ENCODE measurements at regions not wholly inside any gene's neighbourhood (a gene's known extent, or its start where the extent isn't known, plus 50 kb on each side); places are given as distances from the start of the nearest gene placed in this dataset.
A peak's percentile ranks its signal among the peaks of the same experiment; 100 is the strongest.

DNA sequence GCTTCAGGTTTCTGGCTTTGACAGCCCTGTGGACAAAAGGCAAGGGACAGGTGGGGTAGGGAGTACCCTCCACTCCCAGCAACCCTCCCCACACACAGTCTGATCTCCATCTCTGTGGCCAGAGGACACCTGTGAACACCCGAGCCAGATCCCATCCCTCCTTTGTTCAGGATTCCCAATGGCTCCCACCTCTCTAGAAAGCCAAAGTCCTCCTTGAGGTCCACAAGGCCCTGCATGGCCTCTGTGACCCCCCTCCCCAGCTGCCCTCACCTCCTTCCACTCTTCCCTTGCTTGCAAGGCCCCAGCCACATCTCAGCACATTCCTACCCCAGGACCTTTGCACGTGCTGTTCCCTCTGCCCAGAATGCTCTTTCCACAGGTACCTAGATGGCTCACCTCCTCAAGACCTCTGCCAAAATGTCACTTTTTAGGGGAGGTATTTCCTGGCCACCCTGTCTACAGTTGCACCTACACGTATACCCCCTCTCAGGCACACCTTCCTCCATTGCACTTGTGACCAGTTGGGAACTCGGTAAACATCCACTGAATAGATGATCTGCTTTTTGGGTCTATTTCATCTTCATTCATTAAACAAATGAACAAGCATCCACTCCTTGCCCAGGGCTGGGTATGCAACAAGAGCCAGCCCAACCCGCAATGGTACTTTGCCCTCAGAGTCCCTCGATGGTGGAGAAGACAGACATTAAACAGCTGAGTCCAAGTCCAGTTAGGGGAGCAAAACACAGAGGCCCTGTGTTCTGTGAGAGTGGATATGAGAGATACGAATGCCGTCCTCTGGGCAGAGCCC is 107.0 kb downstream of the CRLF3 start:
- peak overlapping the region in 3 of 7 donors; percentile 20 to 78 (median 30) for H3K27ac Mint-ChIP-seq
- H4K20me1 ChIP-seq (ENCODE audit: insufficient read depth, low read length), result no peaks in the 10 kb centered on the region

More for the DNA sequence above, 107.0 kb downstream of the CRLF3 start:
- no peak overlapping the region for H3K4me3 Mint-ChIP-seq
- H3K79me2 ChIP-seq (ENCODE audit: insufficient read depth, low read length), result peaks cover 93% of the 10 kb centered on the region
- H3K9ac ChIP-seq (ENCODE audit: insufficient read depth, low read length, poor library complexity, severe bottlenecking), result no peak overlapping the region
- H3K27ac ChIP-seq (ENCODE audit: low read depth in 1 of 2, low read length in 2 of 2), result no peak overlapping the region
- H3K4me1 Mint-ChIP-seq, result peaks cover 20% of the 10 kb centered on the region
- H3K36me3 Mint-ChIP-seq, result peaks cover 3 to 5% of the 10 kb centered on the region in 2 donors
- no peak overlapping the region for H3K4me3 ChIP-seq (replicated peaks in 1 of 3; ENCODE audit: low read depth in 2 of 3, low read length in 3 of 3)
- peaks cover 6 to 8% of the 10 kb centered on the region in 2 donors for H3K4me1 ChIP-seq (ENCODE audit: control insufficient read depth in 1 of 2, insufficient read depth in 2 of 2, low read length in 2 of 2)
- no peak for DNase-seq
- TF ChIP-seq CTCF (IDR thresholded peaks at IDR 0.05), result no peak
- intact Hi-C loops (cut with micrococcal nuclease), result no loop called here
- H3K9me3 ChIP-seq (replicated peaks in 1 of 2; ENCODE audit: control insufficient read depth in 1 of 2, insufficient read depth in 1 of 2, low read length in 2 of 2), result no peaks in the 10 kb centered on the region
- H3K27me3 ChIP-seq (ENCODE audit: control insufficient read depth in 2 of 2, insufficient read depth in 2 of 2, low read length in 2 of 2), result no peaks in the 10 kb centered on the region
- 100% methylated on average over 5 of the region's 8 CpGs for WGBS (ENCODE audit: insufficient coverage)
- no peak overlapping the region for H2AFZ ChIP-seq (ENCODE audit: insufficient read depth, low read depth, low read length, poor library complexity, severe bottlenecking)
- no peaks in the 10 kb centered on the region for H3K9me3 Mint-ChIP-seq
- no peaks in the 10 kb centered on the region for H3K36me3 ChIP-seq (replicated peaks in 1 of 2; ENCODE audit: control insufficient read depth in 1 of 2, insufficient read depth in 2 of 2, low read length in 2 of 2)
- peaks cover 0 to 4% (median 4%) of the 10 kb centered on the region in 3 donors for H3K27me3 Mint-ChIP-seq (ENCODE audit: low read depth in 3 of 3)
- no peak overlapping the region for H3K4me2 ChIP-seq (replicated peaks; ENCODE audit: extremely low read depth, low read length, poor library complexity, severe bottlenecking)
